ENCODE measurements at regions not wholly inside any gene's neighbourhood (a gene's known extent, or its start where the extent isn't known, plus 50 kb on each side); places are given as distances from the start of the nearest gene placed in this dataset.
A peak's percentile ranks its signal among the peaks of the same experiment; 100 is the strongest.
"Not testable (repeated sequence)": the region's sequence is repeated elsewhere in the genome, so short reads cannot be mapped to it uniquely, and the experiment has no call there.

- DNase-seq = no peak
Measured at GRCh38 chr9:88880199-88880598, 111.1 kb upstream of the S1PR3 start.

DNA sequence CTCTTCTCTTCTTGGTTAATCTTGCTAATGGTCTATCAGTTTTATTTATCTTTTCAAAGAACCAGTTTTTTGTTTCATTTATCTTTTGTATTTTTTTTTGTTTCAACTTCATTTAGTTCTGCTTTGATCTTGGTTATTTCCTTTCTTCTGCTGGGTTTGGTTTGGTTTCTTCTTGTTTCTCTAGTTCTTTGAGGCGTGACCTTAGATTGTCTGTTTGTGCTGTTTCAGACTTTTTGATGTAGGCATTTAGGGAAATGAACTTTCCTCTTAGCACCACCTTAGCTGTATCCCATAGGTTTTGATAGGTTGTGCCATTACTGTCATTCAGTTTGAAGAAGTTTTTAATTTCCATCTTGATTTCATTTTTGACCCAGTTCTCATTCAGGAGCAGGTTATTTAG is 107.0 kb upstream of the S1PR3 start:
- not testable (repeated sequence) for DNase-seq

- not testable (repeated sequence) for DNase-seq
Measured at GRCh38 chr9:88886762-88887161, 104.5 kb upstream of the S1PR3 start.

DNA sequence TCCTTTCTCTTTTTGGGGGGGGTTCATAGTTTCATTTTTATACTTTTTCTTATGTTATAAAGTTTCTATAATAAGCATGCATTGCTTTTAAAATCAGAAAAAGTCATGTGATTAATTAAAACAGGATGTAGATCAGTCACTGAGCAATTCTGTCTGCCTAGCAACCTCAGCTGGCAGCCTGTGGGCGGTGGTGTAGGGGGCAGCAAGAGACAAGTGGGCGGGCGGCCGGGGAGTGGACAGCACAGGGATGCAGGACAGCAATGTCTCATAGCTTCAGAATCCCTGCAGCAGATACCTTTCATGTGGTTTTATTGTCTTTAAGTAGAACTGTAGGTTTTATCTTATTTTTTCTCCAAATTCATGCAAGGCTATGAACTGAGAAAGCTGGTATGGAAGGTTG is 101.9 kb upstream of the S1PR3 start:
- DNase-seq = no peak

DNA sequence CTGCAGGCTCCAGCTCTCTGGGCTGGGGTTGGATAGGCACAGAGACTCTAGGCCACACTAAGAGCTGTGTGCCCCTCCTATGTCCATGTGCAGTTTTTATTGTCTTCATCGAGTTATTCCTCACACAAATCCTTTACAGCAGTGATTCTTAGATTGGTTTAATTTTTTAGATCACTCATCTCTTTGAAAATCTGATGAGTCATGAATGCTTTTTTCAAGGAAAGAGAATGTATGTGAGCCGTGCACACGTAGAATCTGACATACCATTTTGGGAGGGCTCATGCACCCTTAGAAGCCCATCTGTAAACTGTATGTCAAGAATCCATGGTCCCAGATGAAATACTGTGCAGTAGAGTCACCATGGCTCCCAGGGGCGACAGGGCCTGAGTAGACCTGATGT is 100.7 kb upstream of the S1PR3 start:
- no peak for DNase-seq

DNA sequence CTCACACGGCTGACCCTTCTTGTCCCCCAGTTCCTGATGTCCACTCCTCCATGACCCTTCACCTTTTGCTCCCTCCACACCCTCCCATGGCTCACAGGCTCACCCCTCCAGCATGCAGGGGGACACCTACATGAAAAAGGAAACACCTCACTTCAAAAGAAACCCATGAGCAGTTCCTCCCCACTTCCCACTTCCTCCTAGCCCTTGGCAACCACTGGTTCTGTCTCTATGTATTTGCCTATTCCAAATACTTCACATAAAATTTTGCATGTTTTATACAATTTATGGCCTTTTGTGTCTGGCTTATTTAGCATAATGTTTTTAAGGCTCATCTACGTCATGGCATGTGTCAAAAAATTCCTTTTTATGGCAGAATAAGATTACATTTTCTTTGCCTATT is 100.2 kb upstream of the S1PR3 start:
- DNase-seq = no peak

DNA sequence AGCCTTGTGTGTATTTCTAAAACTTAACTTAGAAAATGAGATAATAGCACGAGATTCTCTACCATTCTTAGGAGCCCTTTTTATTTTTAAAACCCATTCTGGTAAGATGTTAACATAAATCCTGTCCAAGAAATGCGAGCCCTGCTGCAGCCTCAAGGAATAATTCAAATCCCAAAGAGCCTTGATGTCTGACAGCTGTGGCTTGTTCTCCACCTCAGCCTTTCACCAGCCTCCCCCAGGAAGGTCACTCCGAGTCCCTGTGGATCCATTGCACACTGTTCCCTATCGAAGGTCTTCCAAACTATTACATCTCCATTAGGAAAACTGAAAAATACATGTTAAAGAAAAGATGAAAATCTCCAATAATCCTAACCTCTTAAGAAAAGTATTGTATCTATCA is 98.5 kb upstream of the S1PR3 start:
- DNase-seq = no peak

- DNase-seq = no peak
Measured at GRCh38 chr9:88897081-88897480, 94.2 kb upstream of the S1PR3 start.

GRCh38 chr9:88898039-88898720 is 93.1 kb upstream of the S1PR3 start:
- DNase-seq = no peak

DNA sequence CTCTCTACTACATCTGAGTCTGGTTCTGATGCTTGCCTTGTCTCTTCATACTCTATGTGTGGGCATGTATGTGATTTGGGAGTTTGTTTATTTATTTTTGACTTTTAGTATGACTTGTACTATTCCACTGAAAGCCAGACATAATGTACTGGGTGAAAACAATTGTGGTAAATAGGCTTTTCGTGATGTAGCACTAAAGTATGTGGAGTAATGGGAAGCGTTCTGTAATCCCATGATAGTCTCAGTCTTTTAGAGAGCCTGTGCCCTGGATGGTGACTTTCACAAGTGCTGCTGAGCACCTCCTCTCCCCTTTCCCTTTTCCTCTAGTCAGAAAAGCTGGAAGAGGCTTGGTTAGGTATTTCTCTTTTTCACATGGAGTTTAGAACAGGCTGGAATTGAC is 85.8 kb upstream of the S1PR3 start:
- DNase-seq = no peak

- DNase-seq = no peak
Measured at GRCh38 chr9:88915916-88916315, 75.4 kb upstream of the S1PR3 start.

DNA sequence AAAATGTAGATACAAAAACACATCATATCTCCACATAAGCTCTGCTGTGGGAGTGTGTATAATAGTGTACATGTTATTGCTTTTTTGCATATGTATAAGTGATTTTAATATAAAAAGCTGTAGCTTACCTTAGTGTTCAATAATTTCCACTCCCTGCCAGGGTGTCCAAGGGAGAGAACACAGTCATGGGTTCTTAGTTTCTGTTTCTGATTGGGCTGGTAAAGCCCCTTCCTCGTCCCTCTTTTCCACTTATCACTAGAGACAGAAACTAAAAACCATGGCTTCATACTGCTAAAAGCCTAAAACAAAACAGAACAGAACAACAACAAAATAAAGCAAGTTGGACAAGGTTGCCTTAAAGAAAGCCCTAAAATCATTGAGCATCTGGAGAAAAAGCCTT is 74.4 kb upstream of the S1PR3 start:
- no peak for DNase-seq

DNA sequence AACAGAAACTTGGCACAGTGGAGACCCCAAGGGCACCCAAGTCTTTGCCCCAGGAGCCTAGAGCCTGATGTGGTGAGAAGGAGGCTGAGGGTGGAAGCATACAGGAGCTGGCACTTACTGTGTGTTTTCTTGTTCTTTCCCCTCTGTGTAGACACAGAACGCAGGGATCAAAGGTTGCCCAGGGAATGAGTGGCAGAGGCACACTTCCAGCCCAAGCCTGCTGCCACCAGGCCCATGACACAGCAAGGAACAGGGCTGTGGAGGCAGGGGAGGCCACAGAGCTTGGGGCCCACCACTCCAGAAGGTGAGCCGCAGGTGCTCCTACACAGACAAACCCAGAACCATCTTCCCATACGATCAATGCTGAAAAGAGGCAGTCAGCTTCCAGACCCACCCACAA is 73.9 kb upstream of the S1PR3 start:
- no peak for DNase-seq

GRCh38 chr9:88918537-88918936 is 72.7 kb upstream of the S1PR3 start:
- not testable (repeated sequence) for DNase-seq

- no peak for DNase-seq
Measured at GRCh38 chr9:88920645-88921044, 70.6 kb upstream of the S1PR3 start.

DNA sequence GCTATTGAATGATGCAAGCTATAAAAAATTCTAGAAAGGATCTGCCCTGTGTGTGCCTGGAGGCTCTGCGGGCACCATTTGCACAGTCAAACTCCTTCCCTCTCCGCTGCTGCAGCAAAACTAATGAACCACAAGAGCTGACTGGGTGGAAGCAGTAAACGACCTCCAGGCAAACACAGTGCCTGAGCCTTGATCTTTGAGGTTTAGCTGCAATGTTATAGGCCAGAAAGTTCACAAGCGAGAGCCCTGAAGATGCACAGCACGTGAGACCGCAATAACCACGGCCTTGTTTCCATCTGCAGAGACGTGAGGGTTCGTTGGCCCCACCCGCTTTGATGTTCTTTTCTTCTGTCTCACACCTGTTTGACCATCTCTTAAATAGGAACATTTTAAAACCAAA is 69.2 kb upstream of the S1PR3 start:
- peak; percentile 67 for DNase-seq

DNA sequence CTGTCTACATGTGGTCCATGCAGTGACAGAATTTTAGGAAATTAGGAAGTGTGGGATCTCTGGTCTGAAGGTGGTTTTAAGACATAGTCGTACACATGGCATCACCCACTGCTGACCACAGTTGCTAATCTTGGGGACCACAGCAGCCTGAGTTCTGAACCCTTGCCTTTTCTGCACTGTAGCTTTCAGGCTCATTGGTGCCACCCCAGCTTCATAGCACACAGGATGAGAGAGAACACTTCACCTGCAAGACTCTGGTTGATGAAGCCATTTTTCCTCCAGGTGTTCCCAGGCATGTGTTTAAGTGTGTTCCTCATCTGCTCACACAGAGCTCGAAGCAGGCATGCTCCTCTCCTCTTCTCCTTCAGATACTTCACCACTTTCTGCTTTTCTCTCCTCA is 68.2 kb upstream of the S1PR3 start:
- no peak for DNase-seq

GRCh38 chr9:88923653-88924288 is 67.5 kb upstream of the S1PR3 start:
- peak; percentile 66 for DNase-seq

DNA sequence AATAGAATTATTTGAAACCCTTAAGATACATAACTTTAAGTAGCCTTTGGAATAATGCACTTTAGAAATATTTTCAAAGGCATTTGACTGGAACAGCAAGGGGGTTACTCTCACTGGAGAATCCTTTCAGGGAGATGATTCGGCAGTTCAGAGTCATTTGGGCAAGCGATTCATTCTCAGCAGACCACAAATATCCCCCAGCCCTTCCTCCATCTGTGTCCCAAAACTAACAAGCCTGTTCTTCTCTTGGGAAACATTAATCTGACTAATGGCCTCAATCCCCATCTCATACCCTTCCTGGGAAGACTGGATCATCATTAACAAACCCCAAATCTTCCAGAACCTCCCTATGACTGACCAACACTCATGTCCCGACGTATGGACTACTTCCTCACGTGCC is 65.8 kb upstream of the S1PR3 start:
- no peak for DNase-seq

DNA sequence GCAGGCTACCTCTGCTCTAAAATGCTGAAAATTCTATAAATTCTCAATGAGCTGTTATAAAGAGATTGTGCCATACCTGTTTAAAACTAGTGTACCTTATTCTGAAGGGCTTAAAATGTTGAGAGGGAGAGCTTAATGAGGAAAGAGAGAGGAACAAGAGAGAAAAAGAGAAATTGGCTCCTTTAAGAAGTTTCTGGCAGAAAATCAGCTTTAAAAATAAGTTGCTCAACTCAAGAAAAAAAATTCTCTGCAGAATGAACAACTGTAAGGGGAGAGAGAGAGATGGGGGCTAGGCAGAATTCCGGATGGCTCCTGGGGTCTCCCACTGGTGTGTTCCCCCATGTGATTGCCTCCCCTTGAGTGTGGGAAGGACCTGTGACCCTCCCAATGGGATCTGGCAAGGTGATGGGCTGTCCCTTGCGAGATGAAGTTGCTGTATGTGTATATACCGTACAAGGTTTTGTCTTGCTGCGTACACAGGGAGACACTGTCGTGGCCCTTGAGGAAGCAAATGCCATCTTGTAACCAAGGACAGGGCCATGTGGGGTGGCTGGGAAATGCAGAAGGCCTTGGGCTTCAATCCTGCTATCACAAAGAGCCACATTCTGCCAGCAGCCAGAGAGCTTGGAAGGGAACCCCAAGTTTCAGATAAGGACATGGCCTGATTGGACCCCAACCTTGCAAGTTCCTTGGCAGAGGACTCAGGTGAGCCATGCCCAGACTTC is 64.3 kb upstream of the S1PR3 start:
- no peak for DNase-seq

GRCh38 chr9:88927510-88927909 is 63.8 kb upstream of the S1PR3 start:
- no peak for DNase-seq

DNA sequence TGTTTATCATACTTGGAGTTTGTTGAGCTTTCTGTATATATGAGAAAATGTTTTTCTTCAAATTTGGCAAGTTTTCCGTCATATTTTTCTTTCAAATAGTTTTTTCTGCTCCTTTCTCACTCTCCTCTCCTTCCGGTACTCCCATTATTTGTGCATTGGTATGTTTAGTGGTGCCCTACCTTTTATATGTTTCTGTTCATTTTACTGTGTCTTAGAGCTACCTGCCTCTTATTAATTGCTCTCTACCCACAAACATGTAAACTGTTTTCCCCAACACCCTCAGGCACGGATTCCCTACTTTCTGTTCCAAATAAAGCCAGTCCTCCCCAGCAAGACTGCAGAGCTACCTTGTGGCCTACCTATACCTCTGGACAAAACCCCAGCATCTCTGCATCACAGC is 60.6 kb upstream of the S1PR3 start:
- no peak for DNase-seq

DNA sequence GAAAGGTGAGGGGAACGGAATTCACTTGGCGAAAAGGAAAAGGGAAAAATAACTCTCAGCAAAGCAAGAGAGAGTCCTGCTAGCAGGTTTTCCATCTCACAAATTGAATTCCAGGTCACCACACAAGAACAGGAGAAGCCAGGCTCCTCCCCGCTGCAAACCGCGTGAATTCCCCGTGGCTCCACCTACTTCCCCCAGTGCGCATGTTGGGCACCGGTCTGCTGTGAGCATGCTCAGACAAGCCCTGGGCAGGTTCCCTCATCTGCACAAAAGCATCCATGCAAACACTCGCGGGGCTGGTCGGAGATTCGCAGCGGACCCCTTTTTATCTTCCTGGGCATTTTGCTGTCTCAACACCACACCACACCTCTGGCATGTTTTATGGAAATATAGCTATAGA is 58.5 kb upstream of the S1PR3 start:
- DNase-seq = no peak

DNA sequence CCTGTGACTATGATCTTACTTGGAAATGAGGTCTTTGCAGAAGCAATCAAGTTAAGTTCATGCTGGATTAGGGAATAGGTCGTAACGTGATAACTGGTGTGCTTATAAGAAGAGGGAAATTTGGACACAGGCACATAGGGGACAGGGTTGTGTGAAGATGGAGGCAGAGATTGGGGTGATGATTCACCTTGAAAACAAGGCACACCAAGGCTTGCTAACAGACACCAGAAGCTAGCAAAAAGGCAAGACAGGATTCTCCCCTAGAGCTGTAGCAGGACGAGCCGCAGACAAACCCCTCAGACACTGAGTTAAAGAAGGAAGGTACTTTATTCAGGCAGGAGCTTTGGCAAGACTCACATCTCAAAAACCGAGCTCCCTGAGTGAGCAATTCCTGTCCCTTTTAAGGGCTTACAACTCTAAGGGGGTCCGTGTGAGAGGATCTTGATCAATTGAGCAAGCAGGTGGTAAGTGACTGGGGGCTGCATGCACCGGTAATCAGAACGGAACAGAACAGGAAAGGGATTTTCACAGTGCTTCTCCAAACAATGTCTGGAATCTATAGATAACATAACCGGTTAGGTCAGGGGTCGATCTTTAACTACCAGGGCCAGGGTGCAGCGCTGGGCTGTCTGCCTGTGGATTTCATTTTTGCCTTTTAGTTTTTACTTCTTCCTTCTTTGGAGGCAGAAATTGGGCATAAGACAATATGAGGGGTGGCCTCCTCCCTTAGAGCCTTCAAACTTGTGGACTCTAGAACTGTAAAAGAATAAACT is 57.5 kb upstream of the S1PR3 start:
- no peak for DNase-seq

Measured in activated CD8-positive, alpha-beta memory T cell treated with anti-CD3 and anti-CD28 coated beads for 24 hours (primary cell).